HS-5 (cell line): ENCODE measurements at regions not wholly inside any gene's neighbourhood (a gene's known extent, or its start where the extent isn't known, plus 50 kb on each side); places are given as distances from the start of the nearest gene placed in this dataset.
A peak's percentile ranks its signal among the peaks of the same experiment; 100 is the strongest.

ENCODE experiments used
- DNase-seq: peaks from one replicate; pipeline ENCODE4 v3.0.0-alpha.2; 2012; ENCODE audit warnings: low read depth

GRCh38 chr1:168386949-168387586 is 106.4 kb downstream of the TBX19 start:
- no peak for DNase-seq

GRCh38 chr1:168386492-168386891 is 105.8 kb downstream of the TBX19 start:
- no peak for DNase-seq

GRCh38 chr1:168381850-168382249 is 101.2 kb downstream of the TBX19 start:
- DNase-seq, result no peak

- DNase-seq, result no peak
These were observed 100.3 kb downstream of the TBX19 start for GRCh38 chr1:168380945-168381344.

GRCh38 chr1:168379104-168379860 is 98.6 kb downstream of the TBX19 start:
- peak; percentile 54 for DNase-seq

- DNase-seq, result no peak
These were observed 95.1 kb downstream of the TBX19 start for GRCh38 chr1:168375566-168376300.

- no peak for DNase-seq
These were observed 93.9 kb downstream of the TBX19 start for GRCh38 chr1:168374566-168374965.

- DNase-seq, result no peak
These were observed 93.2 kb downstream of the TBX19 start for GRCh38 chr1:168373869-168374268.

- DNase-seq, result no peak
These were observed 92.2 kb downstream of the TBX19 start for GRCh38 chr1:168372861-168373371.

- no peak for DNase-seq
These were observed 91.6 kb downstream of the TBX19 start for GRCh38 chr1:168372307-168372706.

- DNase-seq, result no peak
These were observed 90.8 kb downstream of the TBX19 start for GRCh38 chr1:168371477-168371876.

- DNase-seq, result no peak
These were observed 89.9 kb downstream of the TBX19 start for GRCh38 chr1:168370586-168370985.

GRCh38 chr1:168369655-168370054 is 89.0 kb downstream of the TBX19 start:
- no peak for DNase-seq

GRCh38 chr1:168368131-168368530 is 87.5 kb downstream of the TBX19 start:
- no peak for DNase-seq

GRCh38 chr1:168365719-168366479 is 85.2 kb downstream of the TBX19 start:
- no peak for DNase-seq
